GM21576 (cell line): ENCODE measurements at regions not wholly inside any gene's neighbourhood (a gene's known extent, or its start where the extent isn't known, plus 50 kb on each side); places are given as distances from the start of the nearest gene placed in this dataset.
"Not testable (repeated sequence)": the region's sequence is repeated elsewhere in the genome, so short reads cannot be mapped to it uniquely, and the experiment has no call there.

ENCODE experiments used
- ATAC-seq: cut with Tn5 transposase; IDR thresholded peaks from one replicate; pipeline ENCODE4 v1.9.1; 2021; ENCODE audit warnings: mild to moderate bottlenecking, moderate library complexity; ENCODE audit not compliant: unreplicated experiment

- ATAC-seq, result no peak
Measured at GRCh38 chr1:29946057-29946456, 709.7 kb downstream of the PTPRU start.

DNA sequence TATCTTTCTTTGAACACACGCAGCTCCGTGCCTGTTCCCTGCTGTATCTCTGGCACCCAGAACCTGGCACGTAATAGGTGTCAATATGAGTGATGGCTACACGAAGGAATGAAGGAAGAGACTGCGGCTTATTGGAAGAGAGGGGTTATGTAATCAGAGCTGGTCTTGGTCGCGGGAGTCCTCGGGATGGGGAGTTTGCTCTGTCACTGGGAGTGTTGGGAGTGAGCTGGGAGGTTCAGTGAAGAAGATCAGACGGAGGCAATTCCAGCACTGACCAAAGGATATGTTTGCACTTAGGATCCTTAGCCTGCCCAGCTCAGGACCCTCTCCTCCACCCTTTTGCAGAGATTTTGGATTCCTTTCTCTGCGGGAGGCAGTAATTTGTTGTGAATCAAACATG lies 709.1 kb downstream of the PTPRU start:
- no peak for ATAC-seq

- ATAC-seq, result no peak
Measured at GRCh38 chr1:29944253-29944905, 708.1 kb downstream of the PTPRU start.

DNA sequence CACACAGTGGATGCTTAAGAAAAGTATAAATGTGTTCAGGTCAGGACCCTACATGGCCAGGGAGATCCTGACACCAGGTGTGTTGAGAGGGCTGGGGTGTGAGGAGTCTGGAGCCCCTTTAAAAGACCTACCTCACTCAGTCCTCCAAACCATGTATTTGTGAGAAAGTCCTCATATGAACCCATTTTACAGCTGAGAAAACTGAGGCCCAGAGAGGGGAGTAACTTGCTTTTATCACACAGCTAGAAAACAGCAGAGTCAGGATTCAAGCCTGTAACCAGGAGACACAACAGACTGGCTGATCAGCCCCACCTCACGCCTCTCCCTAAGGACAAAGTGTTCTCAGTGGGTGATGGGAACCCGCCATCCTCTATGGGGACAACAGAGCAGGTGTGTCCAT lies 706.7 kb downstream of the PTPRU start:
- ATAC-seq, result no peak

GRCh38 chr1:29939079-29939478 lies 702.8 kb downstream of the PTPRU start:
- ATAC-seq, result no peak

DNA sequence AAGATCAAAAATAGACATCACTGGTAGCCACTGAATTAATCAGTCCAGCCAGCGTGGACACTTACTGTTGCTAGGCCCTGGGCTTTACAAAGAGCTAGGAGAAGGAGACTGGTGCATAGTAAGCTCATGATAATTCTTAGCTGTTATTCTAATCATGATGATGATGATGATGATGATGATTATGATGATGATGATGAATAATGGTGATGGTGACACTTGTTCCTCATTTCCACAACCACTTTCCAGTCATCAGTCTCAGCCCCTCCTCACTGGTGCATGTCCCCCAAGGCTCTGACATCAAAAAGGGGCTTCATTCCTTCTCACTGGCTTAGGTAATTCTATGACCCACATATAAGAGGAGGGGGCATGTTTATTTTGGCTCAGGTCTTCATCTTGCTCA lies 701.0 kb downstream of the PTPRU start:
- no peak for ATAC-seq

DNA sequence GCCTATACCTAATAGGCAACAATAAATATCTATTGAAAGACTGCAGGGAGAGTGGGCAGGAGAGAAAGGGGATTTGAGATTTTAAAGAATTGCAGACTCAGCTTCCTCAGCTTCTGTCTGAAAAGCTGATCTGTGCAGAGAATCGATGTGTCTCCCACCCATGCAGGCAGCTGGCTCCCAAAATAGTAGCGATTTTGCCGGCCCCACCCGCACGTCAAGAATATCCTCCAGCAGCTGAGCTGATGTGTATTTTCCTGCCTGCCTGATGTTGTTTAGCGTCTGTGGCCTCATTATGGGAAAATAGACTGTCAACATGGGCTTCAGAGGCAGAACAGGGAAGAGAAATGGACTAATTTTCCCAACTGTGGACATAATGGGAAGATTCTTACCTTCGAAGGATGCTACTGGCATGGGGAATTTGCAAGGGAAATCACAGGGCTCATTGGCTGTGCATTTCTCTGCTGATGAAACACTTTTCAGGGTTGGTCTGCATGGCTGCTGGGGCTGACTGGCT lies 699.8 kb downstream of the PTPRU start:
- no peak for ATAC-seq

- no peak for ATAC-seq
Measured at GRCh38 chr1:29934255-29934772, 698.0 kb downstream of the PTPRU start.

DNA sequence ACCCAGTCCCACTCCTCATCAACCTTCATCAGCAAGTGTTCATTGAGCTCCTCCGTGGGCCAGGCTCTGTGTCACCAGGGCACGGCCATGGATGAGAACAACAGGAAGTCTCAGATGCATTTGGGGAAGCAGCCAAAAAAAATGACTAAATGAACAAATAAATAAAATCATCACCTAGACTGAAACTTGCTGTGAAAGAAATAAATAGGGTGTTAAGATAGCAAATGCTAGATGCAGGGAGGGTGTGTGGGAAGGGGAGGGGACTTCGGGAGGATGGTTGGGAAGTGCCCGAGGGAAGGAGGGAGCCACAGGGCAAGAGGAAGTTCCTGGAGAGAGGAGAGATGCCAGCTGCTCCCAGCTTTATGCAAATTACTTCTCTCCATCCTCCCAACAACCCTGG lies 696.7 kb downstream of the PTPRU start:
- ATAC-seq, result no peak

DNA sequence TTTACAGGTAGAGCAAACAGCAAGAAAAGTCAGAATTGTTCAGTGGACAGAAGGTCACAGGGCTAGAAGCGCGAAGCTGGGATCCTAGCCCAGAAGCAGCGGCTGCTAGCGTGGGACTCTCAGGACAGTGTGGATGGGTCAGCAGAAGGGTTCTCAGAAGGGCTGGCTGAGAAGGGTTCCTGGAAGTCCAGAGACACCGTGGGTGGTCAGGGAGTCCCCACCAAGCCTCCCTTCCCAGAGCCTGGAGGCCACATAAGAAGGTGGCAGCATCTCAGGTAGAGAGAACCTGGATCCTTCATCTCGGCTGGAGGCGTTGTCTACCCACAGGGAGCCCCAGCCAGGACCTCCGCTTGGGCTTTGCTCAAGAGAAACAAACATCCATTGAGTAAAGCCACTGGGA lies 696.3 kb downstream of the PTPRU start:
- no peak for ATAC-seq

DNA sequence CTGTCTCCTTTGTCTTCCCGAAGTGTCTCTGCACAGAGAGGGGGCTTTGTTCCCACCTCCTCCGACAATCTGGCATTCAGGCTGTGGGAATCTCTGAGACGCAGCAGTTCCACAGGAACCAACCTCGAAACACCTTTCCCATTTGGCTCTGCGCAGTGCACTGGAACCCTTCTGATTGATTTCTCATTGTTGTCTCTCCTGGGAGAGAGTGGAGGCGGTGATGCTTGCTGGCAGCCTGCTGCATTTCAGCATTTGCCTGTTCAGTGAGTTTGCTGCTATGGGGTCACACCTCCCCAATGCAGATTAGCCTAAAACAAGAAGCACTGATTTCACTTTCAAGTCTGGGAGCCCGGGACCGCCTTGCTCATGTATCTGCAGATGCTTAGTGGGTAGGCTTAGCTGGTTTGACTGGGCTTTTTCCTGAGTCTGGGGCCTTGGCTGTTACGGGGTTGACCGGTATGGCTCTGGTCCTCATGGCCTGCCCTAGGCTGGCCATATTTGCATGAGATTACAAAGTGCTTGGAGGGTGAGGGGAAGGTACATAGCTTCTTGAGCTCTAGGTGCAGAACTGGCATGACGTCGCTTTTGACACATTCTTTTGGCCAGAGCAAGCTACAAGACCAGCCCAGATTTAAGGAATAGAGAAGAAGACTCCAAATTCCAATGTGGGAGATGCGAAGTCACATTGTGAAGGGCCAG lies 695.3 kb downstream of the PTPRU start:
- ATAC-seq, result no peak

DNA sequence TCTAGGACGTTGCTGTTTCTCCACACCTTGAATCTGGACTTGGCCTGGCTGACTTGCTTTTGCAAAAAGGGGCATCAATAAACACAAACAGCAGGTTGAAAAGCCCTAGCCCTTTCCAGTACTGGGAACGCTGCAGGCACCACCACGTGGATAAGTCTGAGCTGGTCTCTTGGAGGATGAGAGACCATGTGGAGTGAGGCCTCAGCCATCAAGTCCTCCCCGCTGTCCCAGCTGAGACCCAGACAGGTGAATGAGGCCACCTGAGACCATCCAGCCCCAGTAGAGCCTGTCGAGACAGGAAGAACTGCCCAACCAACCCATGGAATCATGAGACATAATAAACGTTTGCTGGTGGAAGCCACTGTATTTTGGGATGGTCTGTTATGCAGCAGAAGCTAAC lies 688.7 kb downstream of the PTPRU start:
- no peak for ATAC-seq

- no peak for ATAC-seq
Measured at GRCh38 chr1:29924017-29924431, 687.7 kb downstream of the PTPRU start.

DNA sequence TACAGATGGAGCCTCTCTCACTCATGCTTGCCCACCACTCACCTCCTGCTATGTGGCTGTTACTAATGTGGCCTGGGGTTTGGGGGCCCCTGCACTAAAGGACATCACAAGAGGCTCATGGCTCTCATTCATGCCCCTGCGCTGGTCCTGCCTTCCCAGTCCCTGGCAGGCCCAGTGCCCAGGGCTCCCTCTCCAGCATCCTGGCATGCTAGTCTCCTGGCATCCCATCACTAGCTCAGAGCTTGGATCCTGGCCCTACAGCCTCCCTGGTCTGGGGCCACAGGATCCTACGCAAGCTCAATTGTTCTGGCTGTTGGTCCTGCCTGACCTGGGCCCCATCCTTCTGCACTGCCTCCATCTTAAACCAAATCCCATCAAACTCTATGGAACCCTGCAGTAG lies 685.4 kb downstream of the PTPRU start:
- no peak for ATAC-seq

- ATAC-seq, result no peak
Measured at GRCh38 chr1:29920784-29921183, 684.5 kb downstream of the PTPRU start.

- ATAC-seq, result no peak
Measured at GRCh38 chr1:29920316-29920715, 684.0 kb downstream of the PTPRU start.

DNA sequence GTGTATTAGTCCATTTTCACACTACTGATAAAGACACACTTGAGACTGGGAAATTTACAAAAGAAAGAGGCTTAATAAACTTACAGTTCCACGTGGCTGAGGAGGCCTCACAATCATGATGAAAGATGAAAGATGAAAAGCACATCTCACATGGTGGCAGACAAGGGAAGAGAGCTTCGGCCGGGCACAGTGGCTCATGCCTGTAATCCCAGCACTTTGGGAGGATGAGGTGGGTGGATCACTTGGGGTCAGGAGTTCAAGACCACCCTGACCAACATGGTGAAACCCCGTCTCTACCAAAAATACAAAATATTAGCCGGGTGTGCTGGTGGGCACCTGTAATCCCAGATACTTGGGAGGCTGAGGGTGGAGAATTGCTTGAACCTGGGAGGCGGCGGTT lies 682.7 kb downstream of the PTPRU start:
- not testable (repeated sequence) for ATAC-seq

GRCh38 chr1:29916656-29917369 lies 680.5 kb downstream of the PTPRU start:
- no peak for ATAC-seq

- no peak for ATAC-seq
Measured at GRCh38 chr1:29914936-29915335, 678.6 kb downstream of the PTPRU start.

DNA sequence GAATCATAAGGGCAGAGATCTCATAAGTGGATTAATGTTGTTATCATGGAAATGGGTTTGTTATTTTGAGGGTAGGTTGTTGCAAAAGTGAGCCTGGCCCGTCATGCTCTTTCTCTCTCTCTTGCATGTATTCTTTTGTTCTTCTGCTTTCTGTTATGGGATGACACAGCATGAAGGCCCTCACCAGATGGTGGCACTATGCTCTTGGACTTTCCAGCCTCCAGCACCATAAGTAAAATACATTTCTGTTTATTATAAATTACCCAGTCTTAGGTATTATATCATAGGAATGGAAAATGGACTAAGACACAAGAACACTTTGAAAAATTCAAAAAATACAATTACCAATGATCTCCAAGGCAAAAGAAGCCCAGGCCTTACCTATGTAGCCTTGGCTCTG lies 676.1 kb downstream of the PTPRU start:
- ATAC-seq, result no peak

GRCh38 chr1:29909962-29910361 lies 673.6 kb downstream of the PTPRU start:
- ATAC-seq, result no peak

GRCh38 chr1:29907596-29907995 lies 671.3 kb downstream of the PTPRU start:
- no peak for ATAC-seq
